ENCODE measurements at regions not wholly inside any gene's neighbourhood (a gene's known extent, or its start where the extent isn't known, plus 50 kb on each side); places are given as distances from the start of the nearest gene placed in this dataset.

- Histone ChIP-seq H3K27ac (no peak overlapping the region), H3K27me3 (peaks cover 0 to 3% (median 0%) of the 10 kb centered on the region in 7 donors), H3K4me3 (no peak overlapping the region), H3K4me1 (no peaks in the 10 kb centered on the region), H3K9me3 (peaks cover 0 to 10% (median 0%) of the 10 kb centered on the region in 11 donors), H3K36me3 (no peaks in the 10 kb centered on the region)
- no peak for DNase-seq
- 25 to 31% methylated on average over 5 of the region's 5 CpGs for WGBS, 2 donors
- ATAC-seq = no peak
- intact Hi-C loops (cut with DNase I) = no loop called here
- TF ChIP-seq CTCF (IDR thresholded peaks at IDR 0.05) = no peak
These were observed 63.8 kb upstream of the RXFP2 start for GRCh38 chr13:31675440-31675953.

GRCh38 chr13:31681133-31681532 lies 58.2 kb upstream of the RXFP2 start:
- no peaks in the 10 kb centered on the region for H3K4me1 ChIP-seq

GRCh38 chr13:31684466-31684865 lies 54.9 kb upstream of the RXFP2 start:
- Histone ChIP-seq H3K4me1 (peaks cover 0 to 3% (median 0%) of the 10 kb centered on the region in 9 donors), H3K36me3 (no peaks in the 10 kb centered on the region), H3K9me3 (peaks cover 0 to 17% (median 0%) of the 10 kb centered on the region in 11 donors), H3K27me3 (peaks cover 0 to 7% (median 0%) of the 10 kb centered on the region in 7 donors), H3K27ac (no peak overlapping the region), H3K4me3 (no peak overlapping the region)
- no peak for TF ChIP-seq CTCF (IDR thresholded peaks at IDR 0.05)
- no peak for ATAC-seq
- 79 to 96% methylated on average over 2 of the region's 2 CpGs for WGBS, 2 donors
- DNase-seq = no peak
- intact Hi-C loops (cut with DNase I) = no loop called here

More at GRCh38 chr13:31681133-31681532, 58.2 kb upstream of the RXFP2 start:
- no peaks in the 10 kb centered on the region for H3K36me3 ChIP-seq
- ATAC-seq (no peak), DNase-seq (no peak)
- no peak for TF ChIP-seq CTCF (IDR thresholded peaks at IDR 0.05)
- WGBS, 2 donors = 82 to 87% methylated on average over 2 of the region's 2 CpGs
- no peak overlapping the region for H3K4me3 ChIP-seq
- H3K9me3 ChIP-seq = peaks cover 0 to 17% (median 0%) of the 10 kb centered on the region in 11 donors
- no peaks in the 10 kb centered on the region for H3K27me3 ChIP-seq
- H3K27ac ChIP-seq = no peak overlapping the region
- intact Hi-C loops (cut with DNase I) = no loop called here

GRCh38 chr13:31686670-31687425 lies 52.5 kb upstream of the RXFP2 start:
- DNase-seq = no peak
- intact Hi-C loops (cut with DNase I) = no loop called here
- no peak for TF ChIP-seq CTCF (IDR thresholded peaks at IDR 0.05)
- 61 to 62% methylated on average over 4 of the region's 4 CpGs for WGBS, 2 donors
- H3K9me3 ChIP-seq = peaks cover 0 to 22% (median 0%) of the 10 kb centered on the region in 11 donors
- no peaks in the 10 kb centered on the region for H3K36me3 ChIP-seq
- no peak overlapping the region for H3K27ac ChIP-seq
- no peak overlapping the region for H3K4me3 ChIP-seq
- no peak for ATAC-seq
- H3K4me1 ChIP-seq = peaks cover 0 to 3% (median 0%) of the 10 kb centered on the region in 9 donors
- peaks cover 0 to 7% (median 0%) of the 10 kb centered on the region in 7 donors for H3K27me3 ChIP-seq
